BLaER1 treated with 17β-estradiol and CSF1 and Interleukin-3, amounts not matched to agents 10 nM and 100 nM (cell line): ENCODE measurements at regions not wholly inside any gene's neighbourhood (a gene's known extent, or its start where the extent isn't known, plus 50 kb on each side); places are given as distances from the start of the nearest gene placed in this dataset.
A peak's percentile ranks its signal among the peaks of the same experiment; 100 is the strongest.

Experiments used
- H3K27ac ChIP-seq, 11 experiments: shearing (Covaris generic); formaldehyde crosslinking; 2 replicates each; pipeline ENCODE4 v1.8.1; 2022
- H3K27me3 ChIP-seq, 11 experiments: shearing (Covaris generic); formaldehyde crosslinking; 2 replicates each; pipeline ENCODE4 v1.8.1; 2022
- H3K36me3 ChIP-seq, 11 experiments: shearing (Covaris generic); formaldehyde crosslinking; 2 replicates each; pipeline ENCODE4 v1.8.1; 2022
- H3K4me1 ChIP-seq, 10 experiments: shearing (Covaris generic); formaldehyde crosslinking; 2 replicates each; pipeline ENCODE4 v1.8.1; 2022
- H3K4me2 ChIP-seq, 11 experiments: shearing (Covaris generic); formaldehyde crosslinking; 2 replicates each; pipeline ENCODE4 v1.8.1; 2022
- H3K4me3 ChIP-seq, 10 experiments: shearing (Covaris generic); formaldehyde crosslinking; 2 replicates each; pipeline ENCODE4 v1.8.1; 2022
- H3K9ac ChIP-seq, 11 experiments: shearing (Covaris generic); formaldehyde crosslinking; 2 replicates each; pipeline ENCODE4 v1.8.1; 2022
- H3K9me3 ChIP-seq, 11 experiments: shearing (Covaris generic); formaldehyde crosslinking; replicated peaks in 1 of 11; 2 replicates each; pipeline ENCODE4 v1.8.1; 2022
- H4K20me1 ChIP-seq, 11 experiments: shearing (Covaris generic); formaldehyde crosslinking; 2 replicates each; pipeline ENCODE4 v1.8.1; 2022
- Cebpa-rat ChIP-seq, 11 experiments: shearing (Covaris generic); IDR thresholded peaks; 2 replicates each; pipeline ENCODE4 v1.8.1; 2022

- Histone ChIP-seq H4K20me1 (no peaks in the 10 kb centered on the region), H3K4me3 (no peak overlapping the region), H3K4me2 (no peak overlapping the region), H3K4me1 (no peaks in the 10 kb centered on the region), H3K27ac (no peak overlapping the region), H3K9ac (no peak overlapping the region), H3K36me3 (no peaks in the 10 kb centered on the region), H3K9me3 (peaks cover 0 to 13% (median 11%) of the 10 kb centered on the region in 11 experiments; a peak in 16 of 22 replicates), H3K27me3 (peaks cover 70 to 100% (median 94%) of the 10 kb centered on the region in 11 experiments)
- TF ChIP-seq Cebpa-rat (IDR thresholded peaks at IDR 0.05) = no peak
Measured at GRCh38 chrX:124242131-124242530, 90.3 kb upstream of the TEX13D start.

GRCh38 chrX:124249345-124249744, 83.1 kb upstream of the TEX13D start:
- Histone ChIP-seq H3K4me1 (peaks cover 0 to 10% (median 0%) of the 10 kb centered on the region in 10 experiments; a peak in 1 of 20 replicates), H3K4me3 (no peak overlapping the region), H3K9me3 (peaks cover 18 to 43% (median 34%) of the 10 kb centered on the region in 11 experiments), H3K9ac (no peak overlapping the region), H3K27me3 (peaks cover 64 to 100% (median 93%) of the 10 kb centered on the region in 11 experiments), H3K4me2 (no peak overlapping the region), H3K27ac (no peak overlapping the region), H4K20me1 (no peaks in the 10 kb centered on the region), H3K36me3 (no peaks in the 10 kb centered on the region)
- TF ChIP-seq Cebpa-rat (IDR thresholded peaks at IDR 0.05) = no peak

GRCh38 chrX:124250835-124251437, 81.5 kb upstream of the TEX13D start:
- no peak overlapping the region for H3K9ac ChIP-seq
- peak overlapping the region in 1 of 11 experiments; percentile 8; a peak in 2 of 22 replicates for H3K4me2 ChIP-seq
- no peak overlapping the region for H3K4me3 ChIP-seq
- H3K27me3 ChIP-seq = peaks cover 70 to 100% (median 95%) of the 10 kb centered on the region in 11 experiments
- H3K36me3 ChIP-seq = no peaks in the 10 kb centered on the region
- TF ChIP-seq Cebpa-rat (IDR thresholded peaks at IDR 0.05) = no peak
- H3K27ac ChIP-seq = no peak overlapping the region
- peaks cover 18 to 42% (median 34%) of the 10 kb centered on the region in 11 experiments for H3K9me3 ChIP-seq
- H4K20me1 ChIP-seq = no peaks in the 10 kb centered on the region
- peaks cover 0 to 10% (median 0%) of the 10 kb centered on the region in 10 experiments; a peak in 1 of 20 replicates for H3K4me1 ChIP-seq

GRCh38 chrX:124254611-124255010, 77.8 kb upstream of the TEX13D start:
- peaks cover 0 to 6% (median 3%) of the 10 kb centered on the region in 11 experiments; a peak in 10 of 22 replicates for H3K9me3 ChIP-seq
- H3K4me1 ChIP-seq = peaks cover 0 to 10% (median 0%) of the 10 kb centered on the region in 10 experiments; a peak in 1 of 20 replicates
- no peak overlapping the region for H3K9ac ChIP-seq
- no peak overlapping the region for H3K4me2 ChIP-seq
- TF ChIP-seq Cebpa-rat (IDR thresholded peaks at IDR 0.05) = no peak
- H4K20me1 ChIP-seq = no peaks in the 10 kb centered on the region
- H3K4me3 ChIP-seq = no peak overlapping the region
- no peak overlapping the region for H3K27ac ChIP-seq
- H3K27me3 ChIP-seq = peaks cover 90 to 100% (median 98%) of the 10 kb centered on the region in 11 experiments
- H3K36me3 ChIP-seq = no peaks in the 10 kb centered on the region

- no peak for TF ChIP-seq Cebpa-rat (IDR thresholded peaks at IDR 0.05)
- Histone ChIP-seq H4K20me1 (no peaks in the 10 kb centered on the region), H3K9ac (no peak overlapping the region), H3K4me3 (no peak overlapping the region), H3K36me3 (no peaks in the 10 kb centered on the region), H3K4me1 (peaks cover 0 to 2% (median 0%) of the 10 kb centered on the region in 10 experiments; a peak in 1 of 20 replicates), H3K9me3 (no peaks in the 10 kb centered on the region), H3K27ac (no peak overlapping the region), H3K4me2 (no peak overlapping the region), H3K27me3 (peaks cover 87 to 100% (median 98%) of the 10 kb centered on the region in 11 experiments)
Measured at GRCh38 chrX:124256216-124256615, 76.2 kb upstream of the TEX13D start.

- peaks cover 84 to 100% (median 98%) of the 10 kb centered on the region in 11 experiments for H3K27me3 ChIP-seq
- H3K27ac ChIP-seq = no peak overlapping the region
- TF ChIP-seq Cebpa-rat (IDR thresholded peaks at IDR 0.05) = no peak
- H3K4me1 ChIP-seq = no peaks in the 10 kb centered on the region
- no peak overlapping the region for H3K9ac ChIP-seq
- no peaks in the 10 kb centered on the region for H3K36me3 ChIP-seq
- no peak overlapping the region for H3K4me3 ChIP-seq
- H3K4me2 ChIP-seq = no peak overlapping the region
- H3K9me3 ChIP-seq = no peaks in the 10 kb centered on the region
- no peaks in the 10 kb centered on the region for H4K20me1 ChIP-seq
Measured at GRCh38 chrX:124256629-124257380, 75.7 kb upstream of the TEX13D start.

- Histone ChIP-seq H3K4me3 (no peak overlapping the region), H3K36me3 (no peaks in the 10 kb centered on the region), H3K27me3 (peaks cover 83 to 99% (median 98%) of the 10 kb centered on the region in 11 experiments), H3K9me3 (peaks cover 0 to 5% (median 0%) of the 10 kb centered on the region in 11 experiments; a peak in 2 of 22 replicates), H3K27ac (no peak overlapping the region), H3K9ac (no peak overlapping the region), H3K4me2 (no peak overlapping the region), H3K4me1 (no peaks in the 10 kb centered on the region), H4K20me1 (no peaks in the 10 kb centered on the region)
- TF ChIP-seq Cebpa-rat (IDR thresholded peaks at IDR 0.05) = no peak
Measured at GRCh38 chrX:124257924-124258702, 74.3 kb upstream of the TEX13D start.

GRCh38 chrX:124260845-124261244, 71.6 kb upstream of the TEX13D start:
- H3K4me2 ChIP-seq = no peak overlapping the region
- H3K4me3 ChIP-seq = no peak overlapping the region
- H3K27ac ChIP-seq = no peak overlapping the region
- no peaks in the 10 kb centered on the region for H3K36me3 ChIP-seq
- no peaks in the 10 kb centered on the region for H4K20me1 ChIP-seq
- H3K4me1 ChIP-seq = no peaks in the 10 kb centered on the region
- peaks cover 78 to 99% (median 97%) of the 10 kb centered on the region in 11 experiments for H3K27me3 ChIP-seq
- no peak overlapping the region for H3K9ac ChIP-seq
- no peak for TF ChIP-seq Cebpa-rat (IDR thresholded peaks at IDR 0.05)
- H3K9me3 ChIP-seq = peaks cover 0 to 5% (median 0%) of the 10 kb centered on the region in 11 experiments; a peak in 2 of 22 replicates

GRCh38 chrX:124263743-124264142, 68.7 kb upstream of the TEX13D start:
- peaks cover 67 to 99% (median 96%) of the 10 kb centered on the region in 11 experiments for H3K27me3 ChIP-seq
- no peaks in the 10 kb centered on the region for H3K4me1 ChIP-seq
- no peak overlapping the region for H3K27ac ChIP-seq
- H3K9ac ChIP-seq = no peak overlapping the region
- no peak overlapping the region; a peak in 1 of 22 replicates for H3K4me2 ChIP-seq
- H3K9me3 ChIP-seq = peaks cover 0 to 5% (median 0%) of the 10 kb centered on the region in 11 experiments; a peak in 2 of 22 replicates
- H4K20me1 ChIP-seq = no peaks in the 10 kb centered on the region
- no peak overlapping the region for H3K4me3 ChIP-seq
- no peaks in the 10 kb centered on the region for H3K36me3 ChIP-seq
- TF ChIP-seq Cebpa-rat (IDR thresholded peaks at IDR 0.05) = peak in 5 of 11 experiments; percentile 38 to 77 (median 54); a peak in 7 of 22 replicates
